ENCODE measurements at regions not wholly inside any gene's neighbourhood (a gene's known extent, or its start where the extent isn't known, plus 50 kb on each side); places are given as distances from the start of the nearest gene placed in this dataset.

GRCh38 chr13:107130566-107130965 is 562.6 kb upstream of the ARGLU1 start:
- no peak for DNase-seq

DNA sequence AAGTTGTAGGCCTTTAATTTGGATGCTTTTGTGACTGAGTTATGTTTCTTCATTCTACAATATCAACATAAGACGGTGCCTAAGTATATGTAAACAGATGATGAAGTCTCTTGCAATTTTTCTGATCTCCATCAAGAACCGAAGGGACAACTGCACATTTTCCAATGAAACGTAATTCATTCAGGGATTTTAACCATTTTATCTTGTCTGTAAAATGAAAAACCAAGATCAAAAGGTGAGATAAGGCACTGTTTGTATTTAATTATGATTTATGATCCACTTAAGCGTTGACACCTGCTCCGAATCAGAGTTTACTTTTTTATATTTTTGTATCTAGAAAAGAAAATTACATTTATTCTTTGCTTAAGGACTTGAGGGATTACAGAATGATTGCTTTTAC is 556.8 kb upstream of the ARGLU1 start:
- DNase-seq, result no peak

DNA sequence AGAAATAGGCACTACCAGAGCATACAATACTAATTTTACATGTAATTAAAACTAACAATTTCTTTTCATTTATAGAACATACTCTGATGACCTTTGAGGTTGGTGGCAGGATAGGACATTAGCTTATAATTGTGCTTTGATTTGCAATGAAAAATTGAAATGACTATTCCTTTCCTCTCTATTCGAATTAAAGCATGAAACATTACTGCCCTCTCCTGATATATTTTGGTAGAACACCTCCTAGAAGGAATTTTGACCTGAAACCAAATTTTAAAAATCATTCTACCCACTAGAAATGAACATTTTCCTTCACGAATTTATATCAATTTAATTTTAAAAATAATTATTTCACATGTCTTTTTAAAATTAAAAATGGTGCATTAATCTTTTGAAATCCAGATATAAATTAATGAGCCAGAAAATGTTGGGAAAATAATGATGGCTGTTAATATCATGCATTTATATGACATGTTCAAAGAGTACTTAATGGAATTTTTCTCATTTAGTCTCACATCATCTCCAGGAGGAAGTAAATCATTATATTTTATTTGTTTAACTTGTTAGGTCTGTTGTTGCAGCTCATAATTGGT is 556.3 kb upstream of the ARGLU1 start:
- peak; percentile 41 for DNase-seq

DNA sequence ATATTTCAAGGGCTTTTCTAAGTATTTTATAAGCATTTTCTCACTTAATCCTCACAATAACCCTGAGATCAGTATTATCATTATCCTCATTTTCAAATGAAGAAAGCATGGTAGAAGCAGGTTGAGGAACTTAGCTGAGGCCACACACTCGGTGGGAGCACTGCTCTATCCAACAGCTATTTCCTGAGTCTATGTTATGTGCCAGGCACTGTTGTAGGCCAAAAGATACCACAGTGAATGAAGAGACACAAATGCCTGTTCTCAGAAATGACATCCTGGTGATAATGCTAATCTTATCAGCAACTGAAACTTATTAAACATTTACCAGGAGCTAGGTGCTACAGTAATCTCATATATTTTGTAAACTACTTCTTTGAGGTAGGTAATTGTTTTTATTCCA is 553.9 kb upstream of the ARGLU1 start:
- DNase-seq, result no peak

- no peak for DNase-seq
These were observed 552.3 kb upstream of the ARGLU1 start for GRCh38 chr13:107119989-107120881.

- no peak for DNase-seq
These were observed 550.6 kb upstream of the ARGLU1 start for GRCh38 chr13:107118506-107118905.

DNA sequence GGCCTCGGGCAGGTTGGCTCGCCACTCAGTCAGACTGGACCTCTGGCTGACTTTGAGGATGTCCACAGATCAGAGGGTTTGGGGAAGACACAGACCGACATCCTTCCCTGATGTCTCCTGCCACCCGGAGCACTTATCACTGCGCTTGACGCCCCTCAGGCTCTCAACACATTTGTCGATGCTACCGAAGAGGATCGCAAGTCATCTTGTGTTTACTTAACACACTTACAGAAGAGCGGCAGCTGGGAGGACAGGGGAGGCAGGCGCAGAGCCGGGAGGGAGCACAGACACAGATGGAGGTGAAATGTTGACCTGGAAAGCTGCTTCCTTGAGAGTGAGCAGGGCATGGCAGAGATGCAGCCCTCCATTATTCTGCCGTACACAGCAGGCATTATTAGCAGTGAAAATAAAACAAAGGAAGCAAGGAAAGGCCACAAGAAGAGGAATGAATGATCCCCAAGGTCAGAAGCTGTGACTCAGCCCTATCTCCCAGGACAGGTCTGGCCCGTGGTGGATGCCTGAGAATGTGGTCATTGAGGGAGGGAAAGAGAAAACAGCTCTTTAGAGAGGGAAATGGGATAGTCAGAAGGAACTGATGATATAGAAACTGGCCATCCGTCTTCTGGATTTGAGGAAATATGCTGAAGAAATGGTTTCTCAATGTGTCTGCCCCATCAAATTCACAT is 549.5 kb upstream of the ARGLU1 start:
- DNase-seq, result no peak

DNA sequence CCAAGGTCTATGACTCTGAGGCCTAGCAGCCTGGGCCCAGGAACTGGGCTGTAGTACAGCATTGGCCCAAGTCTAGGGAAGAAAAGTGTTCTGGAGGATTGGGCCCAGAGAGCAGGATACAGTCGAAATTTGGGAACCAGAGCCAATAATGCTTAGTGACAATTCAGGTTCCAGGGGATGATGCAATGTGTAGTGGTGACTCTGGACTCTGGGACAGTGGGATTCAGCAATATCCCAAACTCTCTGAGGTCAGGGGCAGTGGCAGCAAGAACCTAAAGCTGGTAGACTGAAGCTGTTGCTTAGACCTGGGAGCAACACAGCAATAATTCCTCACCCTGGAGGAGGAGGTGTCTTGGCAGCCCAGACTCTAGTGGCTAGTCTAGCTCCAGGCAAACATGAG is 545.5 kb upstream of the ARGLU1 start:
- DNase-seq, result no peak

- no peak for DNase-seq
These were observed 543.3 kb upstream of the ARGLU1 start for GRCh38 chr13:107111248-107111647.

GRCh38 chr13:107104631-107105030 is 536.7 kb upstream of the ARGLU1 start:
- DNase-seq, result no peak

- DNase-seq, result no peak
These were observed 534.7 kb upstream of the ARGLU1 start for GRCh38 chr13:107102676-107103075.

DNA sequence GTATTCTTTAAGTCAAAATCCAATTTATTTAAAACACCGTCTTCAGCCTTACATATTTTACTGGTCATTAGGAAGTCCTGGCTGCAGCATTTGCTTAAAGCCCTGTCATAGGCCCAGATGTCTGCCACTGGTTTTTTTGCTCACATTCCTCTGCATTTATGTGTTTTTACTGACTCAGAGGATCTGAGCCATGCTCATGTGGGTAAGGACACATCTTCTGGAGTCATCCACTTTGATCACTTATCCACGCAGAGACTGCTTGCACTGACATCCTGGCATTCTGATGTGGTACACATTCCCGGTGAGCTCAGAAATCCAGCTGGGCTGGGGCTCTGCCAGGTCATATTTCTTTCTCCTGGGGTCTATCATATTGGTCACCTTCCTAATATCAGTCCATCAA is 531.7 kb upstream of the ARGLU1 start:
- DNase-seq, result no peak

DNA sequence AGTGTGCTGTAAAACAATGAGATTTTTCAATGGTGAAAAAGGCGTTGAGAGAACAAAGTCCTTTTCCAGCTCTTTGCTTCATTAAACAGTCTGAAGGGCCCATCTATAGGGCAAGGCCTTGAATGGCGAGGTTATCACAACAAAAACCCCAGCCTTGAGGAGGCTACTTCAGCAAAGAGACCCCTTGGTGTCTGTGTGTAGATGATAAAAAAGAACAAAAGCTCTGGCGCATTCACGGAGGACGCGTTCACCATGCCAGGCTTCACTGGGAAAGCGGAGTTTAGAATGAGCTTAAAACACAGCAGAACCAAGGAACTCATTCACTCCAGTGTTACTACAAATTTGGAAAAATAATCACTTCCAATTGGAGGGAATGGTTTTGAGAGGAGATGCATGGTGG is 530.0 kb upstream of the ARGLU1 start:
- no peak for DNase-seq

GRCh38 chr13:107095876-107096275 is 527.9 kb upstream of the ARGLU1 start:
- DNase-seq, result no peak

DNA sequence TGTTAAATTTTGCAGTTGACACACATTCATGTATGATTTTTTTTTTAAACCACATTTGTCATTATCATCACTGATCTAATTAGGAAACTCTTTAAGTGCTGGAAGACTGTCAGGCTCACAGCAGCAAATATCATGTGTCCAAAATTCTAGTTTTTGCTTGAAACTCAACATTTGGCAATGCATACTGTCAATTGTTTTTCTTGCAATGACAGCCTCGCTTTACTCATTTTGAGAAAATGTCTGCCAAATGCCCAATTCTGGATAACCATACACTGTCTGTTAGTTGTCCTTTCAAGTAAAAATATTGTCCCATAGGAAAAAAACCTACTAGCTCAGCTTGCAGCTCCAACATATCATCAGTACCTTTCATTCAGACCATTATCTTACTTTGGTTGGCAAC is 523.9 kb upstream of the ARGLU1 start:
- no peak for DNase-seq

DNA sequence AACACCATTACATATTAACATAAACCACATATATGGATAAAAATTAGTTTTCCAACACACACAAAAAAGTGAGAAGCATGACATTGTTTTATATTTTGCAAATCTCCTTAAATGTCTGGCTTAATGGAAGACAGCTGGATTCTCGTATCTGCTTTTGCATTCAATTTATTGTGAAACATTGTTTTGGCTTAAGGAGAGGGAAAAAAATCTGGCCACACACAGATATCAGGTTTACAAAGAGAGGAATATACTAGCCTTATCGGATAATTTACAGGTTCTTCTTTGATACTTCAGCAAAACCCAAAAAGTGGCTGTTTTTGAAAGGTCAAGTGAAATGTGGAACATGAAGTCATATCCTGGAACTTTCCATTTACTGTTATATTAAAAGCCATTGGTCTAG is 523.5 kb upstream of the ARGLU1 start:
- no peak for DNase-seq

DNA sequence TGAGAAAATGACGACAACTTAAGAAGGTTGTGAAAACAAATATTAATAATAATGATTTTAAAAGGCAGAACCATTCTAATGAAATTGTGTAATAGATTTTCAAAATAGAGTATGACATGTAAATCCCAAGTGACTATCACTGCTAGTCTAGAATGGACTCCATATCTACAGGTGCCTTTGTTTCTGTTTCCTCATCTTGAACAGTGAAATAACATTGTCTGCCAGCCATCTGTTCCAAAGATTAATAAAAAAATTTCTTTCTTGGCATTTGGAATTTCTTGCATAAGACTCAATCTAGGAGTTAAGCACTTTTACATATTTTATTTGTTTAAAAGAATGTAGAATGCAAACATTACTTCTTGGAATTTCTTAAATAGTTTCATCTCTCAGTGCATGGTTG is 520.1 kb upstream of the ARGLU1 start:
- DNase-seq, result no peak

GRCh38 chr13:107079423-107080049 is 511.6 kb upstream of the ARGLU1 start:
- no peak for DNase-seq

DNA sequence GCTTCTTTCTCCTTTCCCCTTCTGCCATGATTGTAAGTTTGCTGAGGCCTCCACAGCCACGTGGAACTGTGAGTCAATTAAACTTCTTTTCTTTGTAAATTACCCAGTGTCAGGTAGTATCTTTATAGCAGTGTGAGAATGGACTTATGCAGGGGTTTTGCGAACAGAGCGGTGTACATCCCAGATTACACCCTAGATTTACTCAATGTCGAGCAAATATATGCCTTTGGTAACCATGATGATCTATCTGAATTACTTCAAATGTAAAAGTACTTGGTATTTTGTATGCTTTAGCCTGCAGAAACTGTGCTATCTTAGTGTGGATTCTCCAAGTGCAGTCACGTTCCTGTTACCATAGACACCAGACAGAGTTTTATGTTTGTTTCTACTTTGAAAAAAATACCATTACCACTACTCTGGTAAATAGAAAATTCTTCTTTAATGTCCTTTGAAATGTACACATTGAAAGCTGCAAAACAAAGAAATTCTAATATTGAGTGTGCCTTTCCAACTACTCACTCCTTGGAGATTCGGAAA is 510.4 kb upstream of the ARGLU1 start:
- no peak for DNase-seq

- no peak for DNase-seq
These were observed 508.9 kb upstream of the ARGLU1 start for GRCh38 chr13:107076801-107077200.

GRCh38 chr13:107075576-107075975 is 507.6 kb upstream of the ARGLU1 start:
- no peak for DNase-seq

- DNase-seq, result no peak
These were observed 502.9 kb upstream of the ARGLU1 start for GRCh38 chr13:107070792-107071191.

GRCh38 chr13:107069108-107069776 is 501.3 kb upstream of the ARGLU1 start:
- no peak for DNase-seq
